Effector memory CD4-positive, alpha-beta T cell (primary cell): ENCODE measurements at regions not wholly inside any gene's neighbourhood (a gene's known extent, or its start where the extent isn't known, plus 50 kb on each side); places are given as distances from the start of the nearest gene placed in this dataset.

Experiments
- DNase-seq, 3 donors: peaks; one replicate each; pipeline ENCODE4 v3.0.0-alpha.2; 2020
- H3K27ac ChIP-seq: 2 replicates; pipeline ENCODE4 v1.7.0; 2013; ENCODE audit warnings: mild to moderate bottlenecking, low read length, moderate library complexity; ENCODE audit not compliant: insufficient read depth, poor library complexity, severe bottlenecking
- H3K27me3 ChIP-seq: replicated peaks from 2 replicates; pipeline ENCODE4 v1.7.0; 2013; ENCODE audit warnings: mild to moderate bottlenecking, low read length; ENCODE audit not compliant: insufficient read depth, control insufficient read depth, poor library complexity, severe bottlenecking
- H3K36me3 ChIP-seq: 2 replicates; pipeline ENCODE4 v1.7.0; 2013; ENCODE audit warnings: mild to moderate bottlenecking, low read length, moderate library complexity; ENCODE audit not compliant: control insufficient read depth, insufficient read depth
- H3K4me1 ChIP-seq: 2 replicates; pipeline ENCODE4 v1.7.0; 2013; ENCODE audit warnings: low read length, mild to moderate bottlenecking; ENCODE audit not compliant: control insufficient read depth, insufficient read depth, poor library complexity, severe bottlenecking
- H3K4me3 ChIP-seq: 2 replicates; pipeline ENCODE4 v1.7.0; 2013; ENCODE audit warnings: low read length, low read depth, mild to moderate bottlenecking; ENCODE audit not compliant: insufficient read depth, poor library complexity, severe bottlenecking
- H3K9me3 ChIP-seq: 2 replicates; pipeline ENCODE4 v1.7.0; 2013; ENCODE audit warnings: mild to moderate bottlenecking, low read length, moderate library complexity; ENCODE audit not compliant: control insufficient read depth

- Histone ChIP-seq H3K4me3 (no peak overlapping the region), H3K27ac (no peak overlapping the region), H3K36me3 (no peaks in the 10 kb centered on the region), H3K4me1 (no peaks in the 10 kb centered on the region), H3K27me3 (no peaks in the 10 kb centered on the region), H3K9me3 (no peaks in the 10 kb centered on the region)
- no peak for DNase-seq
Measured at GRCh38 chrX:82058728-82059127, 856.8 kb downstream of the SH3BGRL start.

GRCh38 chrX:82070948-82071347 lies 869.0 kb downstream of the SH3BGRL start:
- Histone ChIP-seq H3K4me3 (no peak overlapping the region), H3K36me3 (no peaks in the 10 kb centered on the region), H3K27me3 (no peaks in the 10 kb centered on the region), H3K27ac (no peak overlapping the region), H3K9me3 (no peaks in the 10 kb centered on the region), H3K4me1 (no peaks in the 10 kb centered on the region)
- DNase-seq = no peak

- H3K9me3 ChIP-seq = no peaks in the 10 kb centered on the region
- H3K27ac ChIP-seq = no peak overlapping the region
- no peaks in the 10 kb centered on the region for H3K36me3 ChIP-seq
- DNase-seq = no peak
- H3K4me1 ChIP-seq = no peaks in the 10 kb centered on the region
- H3K4me3 ChIP-seq = no peak overlapping the region
- no peaks in the 10 kb centered on the region for H3K27me3 ChIP-seq
Measured at GRCh38 chrX:82081027-82081426, 879.1 kb downstream of the SH3BGRL start.

- Histone ChIP-seq H3K4me3 (no peak overlapping the region), H3K9me3 (no peaks in the 10 kb centered on the region), H3K36me3 (no peaks in the 10 kb centered on the region), H3K27me3 (no peaks in the 10 kb centered on the region), H3K4me1 (no peaks in the 10 kb centered on the region), H3K27ac (no peak overlapping the region)
- DNase-seq = no peak
Measured at GRCh38 chrX:82087699-82088098, 885.8 kb downstream of the SH3BGRL start.

- Histone ChIP-seq H3K27ac (no peak overlapping the region), H3K27me3 (no peaks in the 10 kb centered on the region)
- DNase-seq = no peak
Measured at GRCh38 chrX:82092307-82092706, 890.4 kb downstream of the SH3BGRL start.

GRCh38 chrX:82125103-82125502 lies 923.2 kb downstream of the SH3BGRL start:
- Histone ChIP-seq H3K36me3 (no peaks in the 10 kb centered on the region), H3K27me3 (no peaks in the 10 kb centered on the region), H3K4me3 (no peak overlapping the region), H3K27ac (no peak overlapping the region), H3K9me3 (no peaks in the 10 kb centered on the region), H3K4me1 (no peaks in the 10 kb centered on the region)
- no peak for DNase-seq

More at GRCh38 chrX:82092307-82092706, 890.4 kb downstream of the SH3BGRL start:
- H3K9me3 ChIP-seq = no peaks in the 10 kb centered on the region
- no peaks in the 10 kb centered on the region for H3K4me1 ChIP-seq
- no peaks in the 10 kb centered on the region for H3K36me3 ChIP-seq
- no peak overlapping the region for H3K4me3 ChIP-seq

GRCh38 chrX:82127228-82128123 lies 925.6 kb downstream of the SH3BGRL start:
- Histone ChIP-seq H3K4me1 (no peaks in the 10 kb centered on the region), H3K9me3 (no peaks in the 10 kb centered on the region), H3K4me3 (no peak overlapping the region), H3K27ac (no peak overlapping the region), H3K27me3 (no peaks in the 10 kb centered on the region), H3K36me3 (no peaks in the 10 kb centered on the region)
- DNase-seq = no peak

- Histone ChIP-seq H3K9me3 (no peaks in the 10 kb centered on the region), H3K27ac (no peak overlapping the region), H3K4me1 (no peaks in the 10 kb centered on the region), H3K36me3 (no peaks in the 10 kb centered on the region), H3K4me3 (no peak overlapping the region), H3K27me3 (no peaks in the 10 kb centered on the region)
- no peak for DNase-seq
Measured at GRCh38 chrX:82134378-82134777, 932.5 kb downstream of the SH3BGRL start.

- no peaks in the 10 kb centered on the region for H3K9me3 ChIP-seq
- no peak overlapping the region for H3K27ac ChIP-seq
- no peak overlapping the region for H3K4me3 ChIP-seq
- H3K4me1 ChIP-seq = peaks cover 4% of the 10 kb centered on the region
- DNase-seq = peak in 2 of 3 donors; percentile 3 to 11
- H3K36me3 ChIP-seq = no peaks in the 10 kb centered on the region
- H3K27me3 ChIP-seq = no peaks in the 10 kb centered on the region
Measured at GRCh38 chrX:82141942-82142341, 940.0 kb downstream of the SH3BGRL start.

- DNase-seq = no peak
- H3K36me3 ChIP-seq = no peaks in the 10 kb centered on the region
- H3K9me3 ChIP-seq = no peaks in the 10 kb centered on the region
- no peaks in the 10 kb centered on the region for H3K4me1 ChIP-seq
- H3K27ac ChIP-seq = no peak overlapping the region
- no peaks in the 10 kb centered on the region for H3K27me3 ChIP-seq
- H3K4me3 ChIP-seq = no peak overlapping the region
Measured at GRCh38 chrX:82161195-82161594, 959.3 kb downstream of the SH3BGRL start.
